ENCODE measurements at regions not wholly inside any gene's neighbourhood (a gene's known extent, or its start where the extent isn't known, plus 50 kb on each side); places are given as distances from the start of the nearest gene placed in this dataset.

GRCh38 chr3:64977308-64978100 lies 289.7 kb upstream of the ADAMTS9 start:
- TF ChIP-seq EZH2 (IDR thresholded peaks at IDR 0.05; ENCODE audit: insufficient read depth, poor library complexity, severe bottlenecking) (no peak), EZH2phosphoT487 (IDR thresholded peaks at IDR 0.05; ENCODE audit: insufficient read depth, low read depth) (no peak)
